GM12878 (cell line): ENCODE measurements at regions not wholly inside any gene's neighbourhood (a gene's known extent, or its start where the extent isn't known, plus 50 kb on each side); places are given as distances from the start of the nearest gene placed in this dataset.
"Not testable (repeated sequence)": the region's sequence is repeated elsewhere in the genome, so short reads cannot be mapped to it uniquely, and the experiment has no call there.

Experiments
- ATAC-seq: fragments of 200-7000 bp; cut with Tn5 transposase; 3 replicates; pipeline ENCODE4 v1.9.1; 2020; ENCODE audit warnings: mild to moderate bottlenecking, moderate library complexity
- BruUV-seq: library from RNA; stranded (reverse); fragments of 400-500 nt; replicated peaks from 2 replicates; lab custom pipeline; 2021; lab: Mats Ljungman, UMichigan
- CTCF ChIA-PET: fragments of 300-600 bp; sonication (Branson Sonifier 250); formaldehyde crosslinking; extraction: SDS; loops from one replicate; lab custom pipeline; 2021; ENCODE audit warnings: inconsistent platforms; lab: Yijun Ruan, JAX
- POLR2A ChIA-PET: fragments of 350-600 bp; formaldehyde crosslinking; extraction: SDS; loops from one replicate; lab custom pipeline; 2021; ENCODE audit warnings: inconsistent platforms; lab: Charles Lee
- RAD21 ChIA-PET: fragments of 300-600 bp; sonication (Branson Sonifier 250); formaldehyde crosslinking; loops from one replicate; lab custom pipeline; 2023; ENCODE audit warnings: antibody characterized with exemption; ENCODE audit not compliant: unreplicated experiment; lab: Charles Lee
- SMC1A ChIA-PET: fragments of 300-600 bp; sonication (Branson Sonifier 250); formaldehyde crosslinking; loops from one replicate; lab custom pipeline; 2023; ENCODE audit not compliant: unreplicated experiment, uncharacterized antibody; lab: Charles Lee
- DNase-seq: peaks from one replicate; pipeline ENCODE4 v3.0.0-alpha.2; 2011; ENCODE audit warnings: low read depth, low spot score
- FAIRE-seq: peaks from 3 replicates; lab custom pipeline; 2011; peaks lifted over from hg19 to GRCh38; lab: Jason Lieb, UNC
- H2AFZ ChIP-seq: 2 replicates; pipeline ENCODE4 v1.6.0; 2011; ENCODE audit warnings: low read depth, low read length, control low read depth; ENCODE audit not compliant: control insufficient read depth
- H3K27ac ChIP-seq: 2 replicates; pipeline ENCODE4 v1.5.1; 2011; ENCODE audit warnings: control low read depth; ENCODE audit not compliant: control insufficient read depth, insufficient read depth
- H3K27me3 ChIP-seq, 2 experiments: replicated peaks in 1 of 2; 2 replicates each; pipeline versions ENCODE4 v1.6.0 to v1.6.1; 2011; ENCODE audit warnings: low read length in 1 of 2; ENCODE audit not compliant: control insufficient read depth in 2 of 2, insufficient read depth in 2 of 2
- H3K36me3 ChIP-seq, 2 experiments: 2 replicates each; pipeline ENCODE4 v1.5.1; 2011; ENCODE audit warnings: low read length in 1 of 2; ENCODE audit not compliant: control insufficient read depth in 2 of 2, insufficient read depth in 2 of 2
- H3K4me1 ChIP-seq: 2 replicates; pipeline ENCODE4 v1.6.1; 2011; ENCODE audit warnings: mild to moderate bottlenecking, low read length, moderate library complexity, mixed read lengths; ENCODE audit not compliant: control insufficient read depth, insufficient read depth
- H3K4me2 ChIP-seq: 2 replicates; pipeline ENCODE4 v1.6.0; 2011; ENCODE audit warnings: control low read depth; ENCODE audit not compliant: control insufficient read depth, insufficient read depth
- H3K4me3 ChIP-seq: fragments of 200-600 bp; sonication (generic); 2 replicates; pipeline ENCODE4 v1.5.1; 2016
- H3K79me2 ChIP-seq: 2 replicates; pipeline ENCODE4 v1.6.0; 2011; ENCODE audit warnings: low read length; ENCODE audit not compliant: control insufficient read depth, insufficient read depth
- H3K9ac ChIP-seq: 2 replicates; pipeline ENCODE4 v1.8.0; 2011; ENCODE audit warnings: low read length, control low read depth, mixed read lengths; ENCODE audit not compliant: control insufficient read depth, insufficient read depth
- H3K9me3 ChIP-seq: replicated peaks from 3 replicates; pipeline ENCODE4 v1.5.1; 2011; ENCODE audit warnings: mild to moderate bottlenecking, low read length; ENCODE audit not compliant: control insufficient read depth, insufficient read depth
- H4K20me1 ChIP-seq: 2 replicates; pipeline ENCODE4 v1.6.0; 2011; ENCODE audit not compliant: control insufficient read depth, insufficient read depth
- BCLAF1 ChIP-seq: fragments of 450-650 bp; IDR thresholded peaks from 2 replicates; pipeline ENCODE4 v1.6.1; 2017; ENCODE audit warnings: antibody characterized with exemption, mild to moderate bottlenecking, moderate library complexity
- IKZF1 ChIP-seq: fragments of 450-650 bp; conservative IDR thresholded peaks from 2 replicates; pipeline ENCODE4 v1.6.1; 2017; ENCODE audit warnings: antibody characterized with exemption, mild to moderate bottlenecking
- PBX3 ChIP-seq: IDR thresholded peaks from 2 replicates; pipeline ENCODE4 v1.6.1; 2011; ENCODE audit warnings: mild to moderate bottlenecking, low read depth, low read length, moderate library complexity; ENCODE audit not compliant: insufficient replicate concordance
- RB1 ChIP-seq: fragments of 450-650 bp; formaldehyde crosslinking; IDR thresholded peaks from 2 replicates; pipeline ENCODE4 v1.6.1; 2017; ENCODE audit warnings: mild to moderate bottlenecking, borderline replicate concordance
- RBBP5 ChIP-seq: fragments of 200-600 bp; sonication (generic); conservative IDR thresholded peaks from 2 replicates; pipeline ENCODE4 v1.6.1; 2016
- SMAD1 ChIP-seq: fragments of 450-650 bp; IDR thresholded peaks from 2 replicates; pipeline ENCODE4 v1.6.1; 2018; ENCODE audit warnings: mild to moderate bottlenecking, low read depth; ENCODE audit not compliant: partially characterized antibody
- ZNF274 ChIP-seq: IDR thresholded peaks from one replicate; pipeline ENCODE4 v1.8.0; 2011; ENCODE audit not compliant: insufficient read length, insufficient read depth
- WGBS: methylation state at CpG from one replicate; pipeline ENCODE4 v1.1.6; 2016; ENCODE audit warnings: low lambda C conversion rate; ENCODE audit not compliant: insufficient replicate concordance, insufficient coverage; ENCODE audit errors: missing lambda C conversion rate; 5-methylcytosine and 5-hydroxymethylcytosine counted together
- in situ Hi-C: fragments of 300-500 bp; cut with MboI; formaldehyde crosslinking; loops from 9 replicates; pipeline ENCODE4 v1.14.3; 2018; ENCODE audit warnings: mixed read lengths
- intact Hi-C: fragments of 100-400 bp; cut with micrococcal nuclease; formaldehyde crosslinking; loops from one replicate; pipeline ENCODE4 v1.14.2; 2022; ENCODE audit not compliant: unreplicated experiment

- TF ChIP-seq BCLAF1 (no peak), ZNF274 (no peak), PBX3 (no peak), RBBP5 (no peak), RB1 (no peak), IKZF1 (no peak), SMAD1 (no peak)
Measured at GRCh38 chr22:23450434-23450795, 129.7 kb downstream of the IGLL1 start (continued).

- intact Hi-C loops, SMC1A ChIA-PET: not testable (repeated sequence)
- 73% methylated on average over 28 of the region's 28 CpGs for WGBS
Measured at GRCh38 chr22:23449748-23450433, 130.2 kb downstream of the IGLL1 start.

GRCh38 chr22:23448499-23449288, 131.4 kb downstream of the IGLL1 start:
- H2AFZ ChIP-seq, SMC1A ChIA-PET, H3K27me3 ChIP-seq, H3K9ac ChIP-seq, POLR2A ChIA-PET, BruUV-seq, H3K36me3 ChIP-seq, DNase-seq, H3K4me2 ChIP-seq, H3K4me3 ChIP-seq, H3K4me1 ChIP-seq, in situ Hi-C loops, H3K27ac ChIP-seq, H3K79me2 ChIP-seq, FAIRE-seq, intact Hi-C loops, H4K20me1 ChIP-seq, H3K9me3 ChIP-seq, ATAC-seq, RAD21 ChIA-PET, CTCF ChIA-PET: not testable (repeated sequence)
- 66% methylated on average over 17 of the region's 31 CpGs for WGBS

More at GRCh38 chr22:23449748-23450433, 130.2 kb downstream of the IGLL1 start:
- H2AFZ ChIP-seq, CTCF ChIA-PET, H3K4me3 ChIP-seq, H3K36me3 ChIP-seq, ATAC-seq, H4K20me1 ChIP-seq, FAIRE-seq, BruUV-seq, in situ Hi-C loops, H3K79me2 ChIP-seq, POLR2A ChIA-PET, H3K4me2 ChIP-seq, DNase-seq, H3K27me3 ChIP-seq, H3K9ac ChIP-seq, H3K4me1 ChIP-seq, H3K9me3 ChIP-seq, H3K27ac ChIP-seq, RAD21 ChIA-PET: not testable (repeated sequence)
